Thymus (tissue), 11 donors: ENCODE measurements at regions not wholly inside any gene's neighbourhood (a gene's known extent, or its start where the extent isn't known, plus 50 kb on each side); places are given as distances from the start of the nearest gene placed in this dataset.

Experiments used
- DNase-seq, 9 donors: peaks; one replicate each; pipeline ENCODE4 v3.0.0-alpha.2; 2013; ENCODE audit warnings: low spot score in 9 of 9, low read depth in 6 of 9, missing footprints in 1 of 9
- H3K27ac ChIP-seq, 2 donors: one replicate each; pipeline ENCODE4 v1.5.1; 2013; ENCODE audit warnings: control low read depth in 1 of 2, low read depth in 1 of 2, low read length in 1 of 2, mild to moderate bottlenecking in 1 of 2, moderate library complexity in 1 of 2
- H3K27me3 ChIP-seq, 2 donors: one replicate each; pipeline ENCODE4 v1.5.1; 2013; ENCODE audit warnings: low read length in 1 of 2; ENCODE audit not compliant: control insufficient read depth in 2 of 2, insufficient read depth in 1 of 2
- H3K36me3 ChIP-seq, 2 donors: one replicate each; pipeline ENCODE4 v1.5.1; 2013; ENCODE audit warnings: low read length in 1 of 2, mild to moderate bottlenecking in 1 of 2, moderate library complexity in 1 of 2; ENCODE audit not compliant: control insufficient read depth in 2 of 2, insufficient read depth in 2 of 2
- H3K4me1 ChIP-seq, 2 donors: one replicate each; pipeline ENCODE4 v1.5.1; 2013; ENCODE audit warnings: low read length in 2 of 2; ENCODE audit not compliant: control insufficient read depth in 2 of 2, insufficient read depth in 2 of 2
- H3K4me3 ChIP-seq, 2 donors: one replicate each; pipeline ENCODE4 v1.5.1; 2013; ENCODE audit warnings: low read length in 2 of 2, control low read depth in 1 of 2, mild to moderate bottlenecking in 1 of 2
- H3K9me3 ChIP-seq, 2 donors: one replicate each; pipeline ENCODE4 v1.5.1; 2013; ENCODE audit warnings: low read length in 1 of 2, mild to moderate bottlenecking in 1 of 2; ENCODE audit not compliant: control insufficient read depth in 2 of 2, insufficient read depth in 1 of 2
- WGBS: extraction: QIAGEN DNeasy Blood & Tissue Kit; methylation state at CpG from one replicate; pipeline ENCODE4 v1.1.7; 2013; 5-methylcytosine and 5-hydroxymethylcytosine counted together
- donor health status: healthy.

DNA sequence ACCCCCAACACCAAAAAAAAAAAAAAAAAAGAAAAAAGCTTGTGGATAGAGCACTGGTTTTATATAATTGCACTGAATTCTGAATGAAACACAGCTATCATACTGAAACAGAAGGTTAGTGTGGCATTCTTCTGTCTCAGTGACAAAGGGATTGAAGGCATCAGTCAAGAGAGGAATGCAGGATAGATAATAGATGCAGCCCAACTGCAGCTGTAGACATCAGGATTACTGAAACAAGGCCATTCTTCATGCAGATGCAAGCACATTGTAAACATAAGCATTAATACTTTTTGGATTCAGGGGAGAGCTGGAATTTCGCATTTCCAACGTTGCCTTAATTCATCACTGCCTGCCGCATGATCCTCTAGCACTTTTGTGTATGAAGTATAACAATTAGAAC lies 897.4 kb upstream of the KLHL29 start:
- WGBS = 85% methylated on average over 3 of the region's 3 CpGs
- Histone ChIP-seq H3K27ac (no peak overlapping the region), H3K4me3 (no peak overlapping the region)

GRCh38 chr2:22491442-22491841 lies 893.5 kb upstream of the KLHL29 start:
- Histone ChIP-seq H3K4me1 (no peaks in the 10 kb centered on the region), H3K27ac (no peak overlapping the region), H3K4me3 (no peak overlapping the region), H3K27me3 (no peaks in the 10 kb centered on the region), H3K9me3 (no peaks in the 10 kb centered on the region), H3K36me3 (no peaks in the 10 kb centered on the region)
- 93% methylated on average over 5 of the region's 5 CpGs for WGBS
- DNase-seq = no peak

More for the DNA sequence above, 897.4 kb upstream of the KLHL29 start:
- DNase-seq = no peak
- Histone ChIP-seq H3K27me3 (no peaks in the 10 kb centered on the region), H3K4me1 (no peaks in the 10 kb centered on the region), H3K9me3 (no peaks in the 10 kb centered on the region), H3K36me3 (no peaks in the 10 kb centered on the region)

DNA sequence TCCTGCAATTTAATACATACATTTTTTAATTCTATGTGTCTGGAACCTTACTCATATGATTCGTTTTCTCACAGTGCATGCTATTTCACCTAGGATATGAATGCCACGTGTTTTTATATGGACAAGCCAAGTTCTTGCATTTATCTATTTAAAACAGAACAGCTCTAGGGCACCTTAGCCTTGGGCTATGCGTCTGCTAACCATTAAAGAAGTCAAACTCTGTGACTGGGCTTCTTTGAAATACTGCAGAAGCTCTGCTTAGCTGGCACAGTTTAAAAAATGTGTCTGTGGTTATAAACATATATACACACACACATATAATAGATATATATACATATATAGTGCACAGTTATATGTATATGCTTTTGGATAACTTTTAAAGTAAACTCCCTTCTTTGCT lies 890.8 kb upstream of the KLHL29 start:
- 78% methylated on average over 3 of the region's 3 CpGs for WGBS
- Histone ChIP-seq H3K36me3 (no peaks in the 10 kb centered on the region), H3K27ac (no peak overlapping the region), H3K27me3 (no peaks in the 10 kb centered on the region), H3K4me3 (no peak overlapping the region), H3K4me1 (no peaks in the 10 kb centered on the region), H3K9me3 (no peaks in the 10 kb centered on the region)
- DNase-seq = no peak

DNA sequence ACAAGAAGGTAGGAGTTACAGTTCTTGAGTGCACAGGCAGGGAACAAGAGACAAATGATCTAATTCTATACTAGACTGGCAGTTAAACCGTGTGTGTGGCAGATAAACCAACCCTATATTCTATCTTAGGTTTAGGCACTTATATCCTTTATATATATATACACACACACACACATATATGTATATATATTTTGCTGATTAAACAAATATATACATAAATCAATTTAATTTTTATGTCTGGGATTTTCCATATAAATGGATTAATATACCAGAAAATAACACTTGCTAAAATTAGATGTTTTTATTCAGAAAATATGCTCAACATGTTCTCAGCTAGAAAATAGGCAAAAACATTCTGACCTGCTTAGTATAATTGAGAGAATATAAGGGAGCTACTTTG lies 887.9 kb upstream of the KLHL29 start:
- H3K4me1 ChIP-seq = no peaks in the 10 kb centered on the region
- no peaks in the 10 kb centered on the region for H3K36me3 ChIP-seq
- WGBS = 93% methylated on average over 1 of the region's 1 CpG
- H3K27me3 ChIP-seq = no peaks in the 10 kb centered on the region
- no peak for DNase-seq
- no peaks in the 10 kb centered on the region for H3K9me3 ChIP-seq
- no peak overlapping the region for H3K4me3 ChIP-seq
- H3K27ac ChIP-seq = no peak overlapping the region

DNA sequence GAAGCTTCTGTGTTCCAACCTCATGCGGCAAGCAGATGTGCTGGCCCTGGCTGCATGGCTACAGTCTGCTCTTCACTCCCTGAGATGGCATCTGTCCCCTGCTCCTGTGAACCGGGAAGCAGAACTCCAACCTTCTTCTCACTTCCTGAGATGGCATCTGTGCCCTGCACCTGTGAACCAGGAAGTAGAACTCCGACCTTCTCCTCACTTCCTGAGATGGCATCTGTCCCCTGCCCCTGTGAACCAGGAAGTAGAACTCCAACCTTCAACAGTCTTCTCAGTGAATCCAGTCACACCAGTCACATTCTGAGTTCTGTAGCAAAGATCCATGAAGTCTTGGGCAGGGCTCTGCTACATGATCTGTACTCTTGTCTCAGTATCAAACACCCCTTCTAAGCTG lies 887.2 kb upstream of the KLHL29 start:
- H3K4me3 ChIP-seq = no peak overlapping the region
- H3K4me1 ChIP-seq = no peaks in the 10 kb centered on the region
- H3K27me3 ChIP-seq = no peaks in the 10 kb centered on the region
- no peak for DNase-seq
- H3K27ac ChIP-seq = no peak overlapping the region
- 82% methylated on average over 3 of the region's 3 CpGs for WGBS
- no peaks in the 10 kb centered on the region for H3K36me3 ChIP-seq
- no peaks in the 10 kb centered on the region for H3K9me3 ChIP-seq

DNA sequence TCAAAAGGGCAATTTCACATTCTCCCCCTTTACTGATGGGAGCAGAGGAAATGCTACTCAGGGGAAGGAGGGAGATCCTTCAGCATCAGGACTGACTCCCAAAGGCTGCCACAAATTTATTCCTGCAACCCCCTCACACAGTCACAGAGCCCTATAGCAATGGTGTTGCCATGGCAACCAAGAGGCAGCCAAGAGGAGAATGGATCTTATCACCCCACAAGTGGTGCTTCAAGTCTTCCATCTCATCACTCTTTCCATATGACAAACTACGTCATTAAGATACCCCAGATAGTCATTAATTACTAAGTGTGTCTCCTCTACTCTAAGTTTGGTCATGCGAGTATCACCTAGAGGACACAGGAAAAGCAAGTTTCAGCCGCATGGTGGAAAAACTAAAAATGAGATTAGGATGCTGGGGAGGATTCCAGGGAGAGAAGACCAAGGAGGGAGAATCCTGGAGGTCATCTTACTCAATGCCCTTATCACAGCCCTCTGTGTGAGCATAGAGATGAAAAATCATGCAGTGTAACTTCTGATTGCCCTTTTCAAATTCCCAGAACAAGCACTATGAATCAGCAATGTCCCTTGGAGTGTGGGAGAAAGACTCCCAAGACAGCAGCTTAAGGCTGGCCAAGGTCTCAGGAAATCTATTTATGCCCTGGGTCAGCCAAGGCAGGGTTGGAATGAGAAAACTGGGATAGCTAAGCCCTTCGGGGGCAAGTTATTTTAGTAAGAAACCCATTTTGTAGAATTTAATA lies 885.7 kb upstream of the KLHL29 start:
- H3K4me1 ChIP-seq = no peaks in the 10 kb centered on the region
- H3K4me3 ChIP-seq = no peak overlapping the region
- H3K27me3 ChIP-seq = no peaks in the 10 kb centered on the region
- 93% methylated on average over 4 of the region's 4 CpGs for WGBS
- no peak for DNase-seq
- no peaks in the 10 kb centered on the region for H3K36me3 ChIP-seq
- no peak overlapping the region for H3K27ac ChIP-seq
- H3K9me3 ChIP-seq = no peaks in the 10 kb centered on the region

- DNase-seq = no peak
- H3K27me3 ChIP-seq = no peaks in the 10 kb centered on the region
- no peaks in the 10 kb centered on the region for H3K4me1 ChIP-seq
- no peaks in the 10 kb centered on the region for H3K36me3 ChIP-seq
- no peaks in the 10 kb centered on the region for H3K9me3 ChIP-seq
- H3K27ac ChIP-seq = no peak overlapping the region
- no peak overlapping the region for H3K4me3 ChIP-seq
- WGBS = 93% methylated on average over 1 of the region's 1 CpG
Measured at GRCh38 chr2:22500555-22500935, 884.4 kb upstream of the KLHL29 start.

GRCh38 chr2:22501851-22502250 lies 883.1 kb upstream of the KLHL29 start:
- Histone ChIP-seq H3K27me3 (no peaks in the 10 kb centered on the region), H3K4me3 (no peak overlapping the region), H3K27ac (no peak overlapping the region), H3K4me1 (no peaks in the 10 kb centered on the region), H3K36me3 (no peaks in the 10 kb centered on the region), H3K9me3 (no peaks in the 10 kb centered on the region)
- no peak for DNase-seq
- 79% methylated on average over 2 of the region's 2 CpGs for WGBS

GRCh38 chr2:22513563-22513962 lies 871.4 kb upstream of the KLHL29 start:
- no peak for DNase-seq
- H3K36me3 ChIP-seq = no peaks in the 10 kb centered on the region
- no peak overlapping the region for H3K4me3 ChIP-seq
- H3K27ac ChIP-seq = no peak overlapping the region
- H3K9me3 ChIP-seq = peaks cover 0 to 3% of the 10 kb centered on the region in 2 donors
- no peaks in the 10 kb centered on the region for H3K27me3 ChIP-seq
- 92% methylated on average over 4 of the region's 4 CpGs for WGBS
- no peaks in the 10 kb centered on the region for H3K4me1 ChIP-seq
